ENCODE measurements at regions not wholly inside any gene's neighbourhood (a gene's known extent, or its start where the extent isn't known, plus 50 kb on each side); places are given as distances from the start of the nearest gene placed in this dataset.
A peak's percentile ranks its signal among the peaks of the same experiment; 100 is the strongest.

GRCh38 chr17:33779234-33779591 lies 475.9 kb upstream of the CCL2 start:
- no peaks in the 10 kb centered on the region for H4K20me1 ChIP-seq (ENCODE audit: insufficient read depth, low read length)
- no peaks in the 10 kb centered on the region for H3K9me3 ChIP-seq (replicated peaks; ENCODE audit: insufficient read depth, low read length)
- DNase-seq = peak; percentile 54
- H2AFZ ChIP-seq (ENCODE audit: low read length) = no peak overlapping the region
- no peak overlapping the region for H3K4me3 ChIP-seq (ENCODE audit: low read length)
- H3K4me1 ChIP-seq (ENCODE audit: low read length) = no peaks in the 10 kb centered on the region
- H3F3A ChIP-seq (ENCODE audit: insufficient read depth, low read length) = no peaks in the 10 kb centered on the region
- H3K36me3 ChIP-seq (replicated peaks; ENCODE audit: insufficient read depth, low read length) = no peaks in the 10 kb centered on the region
- no peak overlapping the region for H3K4me2 ChIP-seq (ENCODE audit: low read depth, low read length)
- H3K9me2 ChIP-seq (replicated peaks; ENCODE audit: insufficient read depth, low read length) = no peaks in the 10 kb centered on the region
- H3K27me3 ChIP-seq (replicated peaks; ENCODE audit: insufficient read depth, low read length) = no peaks in the 10 kb centered on the region
- TF ChIP-seq EZH2 (optimal IDR thresholded peaks at IDR 0.05; ENCODE audit: low read depth, low read length) (no peak), EZH2phosphoT487 (IDR thresholded peaks at IDR 0.05; ENCODE audit: low read length) (no peak)
- TF ChIP-seq, protein P1, sequence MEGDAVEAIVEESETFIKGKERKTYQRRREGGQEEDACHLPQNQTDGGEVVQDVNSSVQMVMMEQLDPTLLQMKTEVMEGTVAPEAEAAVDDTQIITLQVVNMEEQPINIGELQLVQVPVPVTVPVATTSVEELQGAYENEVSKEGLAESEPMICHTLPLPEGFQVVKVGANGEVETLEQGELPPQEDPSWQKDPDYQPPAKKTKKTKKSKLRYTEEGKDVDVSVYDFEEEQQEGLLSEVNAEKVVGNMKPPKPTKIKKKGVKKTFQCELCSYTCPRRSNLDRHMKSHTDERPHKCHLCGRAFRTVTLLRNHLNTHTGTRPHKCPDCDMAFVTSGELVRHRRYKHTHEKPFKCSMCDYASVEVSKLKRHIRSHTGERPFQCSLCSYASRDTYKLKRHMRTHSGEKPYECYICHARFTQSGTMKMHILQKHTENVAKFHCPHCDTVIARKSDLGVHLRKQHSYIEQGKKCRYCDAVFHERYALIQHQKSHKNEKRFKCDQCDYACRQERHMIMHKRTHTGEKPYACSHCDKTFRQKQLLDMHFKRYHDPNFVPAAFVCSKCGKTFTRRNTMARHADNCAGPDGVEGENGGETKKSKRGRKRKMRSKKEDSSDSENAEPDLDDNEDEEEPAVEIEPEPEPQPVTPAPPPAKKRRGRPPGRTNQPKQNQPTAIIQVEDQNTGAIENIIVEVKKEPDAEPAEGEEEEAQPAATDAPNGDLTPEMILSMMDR (IDR thresholded peaks at IDR 0.05; ENCODE audit: low read length) = peak; percentile 92
- H3K27ac ChIP-seq (ENCODE audit: low read length) = no peak overlapping the region
- no peak overlapping the region for H3K9ac ChIP-seq (ENCODE audit: low read length)
- H3K79me2 ChIP-seq (ENCODE audit: low read length) = no peaks in the 10 kb centered on the region

- H3K9me3 ChIP-seq (replicated peaks; ENCODE audit: insufficient read depth, low read length) = no peaks in the 10 kb centered on the region
- H3K9ac ChIP-seq (ENCODE audit: low read length) = no peak overlapping the region
- H3K79me2 ChIP-seq (ENCODE audit: low read length) = no peaks in the 10 kb centered on the region
- no peak overlapping the region for H3K27ac ChIP-seq (ENCODE audit: low read length)
- H3K4me2 ChIP-seq (ENCODE audit: low read depth, low read length) = no peak overlapping the region
- TF ChIP-seq EZH2 (optimal IDR thresholded peaks at IDR 0.05; ENCODE audit: low read depth, low read length) (no peak), EZH2phosphoT487 (IDR thresholded peaks at IDR 0.05; ENCODE audit: low read length) (no peak)
- TF ChIP-seq, protein P1 (IDR thresholded peaks at IDR 0.05; ENCODE audit: low read length) = no peak
- H3K4me1 ChIP-seq (ENCODE audit: low read length) = no peaks in the 10 kb centered on the region
- no peaks in the 10 kb centered on the region for H3K36me3 ChIP-seq (replicated peaks; ENCODE audit: insufficient read depth, low read length)
- H3F3A ChIP-seq (ENCODE audit: insufficient read depth, low read length) = no peaks in the 10 kb centered on the region
- no peak overlapping the region for H3K4me3 ChIP-seq (ENCODE audit: low read length)
- no peak overlapping the region for H2AFZ ChIP-seq (ENCODE audit: low read length)
- DNase-seq = no peak
- H4K20me1 ChIP-seq (ENCODE audit: insufficient read depth, low read length) = no peaks in the 10 kb centered on the region
- no peaks in the 10 kb centered on the region for H3K9me2 ChIP-seq (replicated peaks; ENCODE audit: insufficient read depth, low read length)
- H3K27me3 ChIP-seq (replicated peaks; ENCODE audit: insufficient read depth, low read length) = no peaks in the 10 kb centered on the region
Measured at GRCh38 chr17:33785281-33785680, 469.8 kb upstream of the CCL2 start.

DNA sequence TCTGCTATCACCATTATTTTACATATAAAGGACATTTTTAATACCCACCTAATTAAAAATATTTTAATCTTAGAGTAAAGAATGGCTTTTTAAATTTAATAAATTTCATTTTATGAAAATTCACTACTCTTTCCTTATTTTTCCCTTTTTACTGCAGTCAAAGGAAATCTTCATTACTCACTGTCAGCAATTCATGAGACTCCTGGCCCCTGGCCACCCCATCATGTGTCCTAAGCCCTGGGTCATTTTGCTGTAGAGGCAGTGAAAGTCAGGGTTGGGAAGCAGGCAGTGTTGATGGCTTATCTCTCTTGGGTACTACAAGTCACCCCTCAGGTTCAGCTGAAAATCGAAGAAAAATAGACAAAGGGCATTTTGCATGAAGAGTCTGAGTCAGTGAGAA lies 468.6 kb upstream of the CCL2 start:
- Histone ChIP-seq H2AFZ (ENCODE audit: low read length) (no peak overlapping the region), H3K9me2 (replicated peaks; ENCODE audit: insufficient read depth, low read length) (no peaks in the 10 kb centered on the region), H3K36me3 (replicated peaks; ENCODE audit: insufficient read depth, low read length) (no peaks in the 10 kb centered on the region), H3K4me1 (ENCODE audit: low read length) (no peaks in the 10 kb centered on the region), H3K9me3 (replicated peaks; ENCODE audit: insufficient read depth, low read length) (no peaks in the 10 kb centered on the region), H3K4me2 (ENCODE audit: low read depth, low read length) (no peak overlapping the region), H4K20me1 (ENCODE audit: insufficient read depth, low read length) (no peaks in the 10 kb centered on the region), H3K79me2 (ENCODE audit: low read length) (no peaks in the 10 kb centered on the region), H3K9ac (ENCODE audit: low read length) (no peak overlapping the region), H3K27me3 (replicated peaks; ENCODE audit: insufficient read depth, low read length) (no peaks in the 10 kb centered on the region), H3K27ac (ENCODE audit: low read length) (no peak overlapping the region), H3K4me3 (ENCODE audit: low read length) (no peak overlapping the region), H3F3A (ENCODE audit: insufficient read depth, low read length) (no peaks in the 10 kb centered on the region)
- no peak for DNase-seq
- TF ChIP-seq, protein P1 (IDR thresholded peaks at IDR 0.05; ENCODE audit: low read length) = no peak
- TF ChIP-seq EZH2 (optimal IDR thresholded peaks at IDR 0.05; ENCODE audit: low read depth, low read length) (no peak), EZH2phosphoT487 (IDR thresholded peaks at IDR 0.05; ENCODE audit: low read length) (no peak)

All from MM.1S (cell line).